K562 (cell line): ENCODE measurements at regions not wholly inside any gene's neighbourhood (a gene's known extent, or its start where the extent isn't known, plus 50 kb on each side); places are given as distances from the start of the nearest gene placed in this dataset.

Experiments used
- ATAC-seq: fragments of 200-7000 bp; cut with Tn5 transposase; 3 replicates; pipeline ENCODE4 v1.9.1; 2020; ENCODE audit warnings: moderate library complexity
- BruUV-seq: library from RNA; stranded (reverse); fragments of 400-500 nt; replicated peaks from 2 replicates; lab custom pipeline; 2021; lab: Mats Ljungman, UMichigan
- CTCF ChIA-PET: fragments of 300-600 bp; formaldehyde crosslinking; extraction: SDS; loops from one replicate; lab custom pipeline; 2021; ENCODE audit warnings: low intra/inter-chr PET ratio; lab: Yijun Ruan, JAX
- POLR2A ChIA-PET: fragments of 300-600, 350-650 bp; sonication (Branson Sonifier 250); formaldehyde crosslinking; extraction: SDS; loops from one replicate; lab custom pipeline; 2021; ENCODE audit warnings: antibody characterized with exemption, inconsistent platforms; lab: Yijun Ruan, JAX
- DNase-seq, 4 experiments: peaks; one replicate each; pipeline versions ENCODE4 v3.0.0 to v3.0.0-alpha.2; 2011 to 2018; ENCODE audit warnings: low spot score in 3 of 4, mixed read lengths in 3 of 4; ENCODE audit errors: extremely low read depth in 1 of 4
- FAIRE-seq: peaks from 2 replicates; lab custom pipeline; 2011; peaks lifted over from hg19 to GRCh38; lab: Jason Lieb, UNC
- H2AFZ ChIP-seq: 2 replicates; pipeline ENCODE4 v1.6.0; 2011; ENCODE audit warnings: low read depth, low read length, control low read depth, inconsistent platforms
- H3K27ac ChIP-seq: fragments of 200-600 bp; 3 replicates; pipeline ENCODE4 v1.8.0; 2011; ENCODE audit warnings: low read depth, mild to moderate bottlenecking, control low read depth, inconsistent platforms, low read length, moderate library complexity, mixed read lengths; ENCODE audit errors: extremely low read depth
- H3K27me3 ChIP-seq, 2 experiments: fragments of 300-600 bp in 1 of 2; 2 replicates in 1 of 2; 3 replicates in 1 of 2; pipeline versions ENCODE4 v1.6.0 to v1.8.0; 2011; ENCODE audit warnings: inconsistent platforms in 2 of 2, low read length in 2 of 2, mild to moderate bottlenecking in 1 of 2, mixed read lengths in 1 of 2, moderate library complexity in 1 of 2; ENCODE audit not compliant: control insufficient read depth in 2 of 2, insufficient read depth in 2 of 2
- H3K36me3 ChIP-seq: fragments of 300-600 bp; 3 replicates; pipeline ENCODE4 v1.8.0; 2011; ENCODE audit warnings: mild to moderate bottlenecking, low read length, inconsistent platforms; ENCODE audit not compliant: control insufficient read depth, insufficient read depth
- H3K4me1 ChIP-seq, 2 experiments: fragments of 200-600 bp in 1 of 2; replicated peaks in 1 of 2; 2 replicates in 1 of 2; 3 replicates in 1 of 2; pipeline versions ENCODE4 v1.5.1 to v1.8.0; 2011; ENCODE audit warnings: inconsistent platforms in 2 of 2, low read length in 2 of 2, mild to moderate bottlenecking in 1 of 2, mixed read lengths in 1 of 2, moderate library complexity in 1 of 2; ENCODE audit not compliant: control insufficient read depth in 2 of 2, insufficient read depth in 2 of 2
- H3K4me2 ChIP-seq: 2 replicates; pipeline ENCODE4 v1.6.1; 2011; ENCODE audit warnings: low read length, control low read depth, inconsistent platforms, mixed read lengths; ENCODE audit not compliant: insufficient read depth
- H3K4me3 ChIP-seq: fragments of 200-600 bp; sonication (generic), shearing (Covaris generic); 2 replicates; pipeline ENCODE4 v1.5.1; 2016; ENCODE audit warnings: control low read depth, inconsistent platforms
- H3K79me2 ChIP-seq: fragments of 200-600 bp; 3 replicates; pipeline ENCODE4 v1.8.0; 2011; ENCODE audit warnings: low read length, inconsistent platforms; ENCODE audit not compliant: control insufficient read depth, insufficient read depth
- H3K9ac ChIP-seq, 2 experiments: 2 replicates each; pipeline versions ENCODE4 v1.6.0 to v1.6.1; 2011; ENCODE audit warnings: low read depth in 2 of 2, low read length in 2 of 2, control low read depth in 1 of 2, inconsistent platforms in 1 of 2, mild to moderate bottlenecking in 1 of 2, mixed read lengths in 1 of 2; ENCODE audit not compliant: insufficient read depth in 1 of 2
- H3K9me1 ChIP-seq: one replicate; pipeline ENCODE4 v1.6.0; 2011; ENCODE audit warnings: inconsistent platforms, mild to moderate bottlenecking, low read length, moderate library complexity; ENCODE audit not compliant: control insufficient read depth, insufficient read depth
- H3K9me3 ChIP-seq: replicated peaks from 2 replicates; pipeline ENCODE4 v1.5.1; 2011; ENCODE audit warnings: low read depth, low read length, inconsistent platforms; ENCODE audit not compliant: control insufficient read depth, insufficient read depth
- H4K20me1 ChIP-seq: replicated peaks from 2 replicates; pipeline ENCODE4 v1.6.1; 2011; ENCODE audit warnings: low read length, inconsistent platforms, mixed read lengths; ENCODE audit not compliant: control insufficient read depth, insufficient read depth
- CLOCK ChIP-seq: fragments of 250-450 bp; sonication (Bioruptor Pico); IDR thresholded peaks from 2 replicates; pipeline ENCODE4 v1.4.0; 2020; ENCODE audit warnings: mild to moderate bottlenecking, moderate library complexity, borderline replicate concordance
- KAT7 ChIP-seq: sonication (generic); formaldehyde crosslinking; IDR thresholded peaks from 2 replicates; pipeline ENCODE4 v1.8.0; 2022; ENCODE audit warnings: missing genetic modification reagents, mild to moderate bottlenecking, borderline replicate concordance
- MYC ChIP-seq, 2 experiments: fragments of 250-450 bp in 1 of 2; sonication (Bioruptor Pico) in 1 of 2; IDR thresholded peaks; 2 replicates each; pipeline versions ENCODE4 v1.5.1 to v1.6.1; 2012 to 2021; ENCODE audit warnings: low read depth in 2 of 2, borderline replicate concordance in 1 of 2, improper control_type of control experiment in 1 of 2, low read length in 1 of 2, mild to moderate bottlenecking in 1 of 2, moderate library complexity in 1 of 2
- PCBP2 ChIP-seq: fragments of 200-400 bp; formaldehyde crosslinking; IDR thresholded peaks from 2 replicates; pipeline ENCODE4 v1.6.1; 2018; ENCODE audit warnings: low read length, low read depth, mild to moderate bottlenecking, moderate library complexity; ENCODE audit not compliant: poor library complexity, severe bottlenecking
- RBM39 ChIP-seq: fragments of 200-400 bp; formaldehyde crosslinking; optimal IDR thresholded peaks from 2 replicates; pipeline ENCODE3; 2018; ENCODE audit warnings: low read depth, low read length
- TAF15 ChIP-seq: fragments of 200-400 bp; formaldehyde crosslinking; IDR thresholded peaks from 2 replicates; pipeline ENCODE4 v1.6.1; 2017; ENCODE audit warnings: mild to moderate bottlenecking, low read depth, low read length, moderate library complexity
- TRIM28 ChIP-seq: fragments of 450-650 bp; IDR thresholded peaks from 2 replicates; pipeline ENCODE4 v1.6.1; 2017
- UBTF ChIP-seq, 2 experiments: IDR thresholded peaks; 2 replicates each; pipeline ENCODE4 v1.6.1; 2012; ENCODE audit warnings: improper control_type of control experiment in 2 of 2, low read depth in 2 of 2, low read length in 2 of 2, borderline replicate concordance in 1 of 2
- ZNF124 ChIP-seq: sonication (generic); formaldehyde crosslinking; IDR thresholded peaks from 2 replicates; pipeline ENCODE4 v1.8.1; 2022; ENCODE audit warnings: missing genetic modification reagents
- ZNF511 ChIP-seq: sonication (generic); formaldehyde crosslinking; IDR thresholded peaks from 2 replicates; pipeline ENCODE4 v1.8.0; 2022; ENCODE audit warnings: mild to moderate bottlenecking, missing genetic modification reagents
- WGBS: fragments of 100-300 bp; shearing (Covaris generic); methylation state at CpG from one replicate; pipeline ENCODE4 v1.1.6; 2016; ENCODE audit warnings: low coverage, mixed read lengths; ENCODE audit not compliant: insufficient coverage; ENCODE audit errors: missing lambda C conversion rate; 5-methylcytosine and 5-hydroxymethylcytosine counted together
- in situ Hi-C: fragments of 300-500 bp; cut with MboI; formaldehyde crosslinking; loops from 4 replicates; pipeline ENCODE4 v1.15.0; 2018; ENCODE audit warnings: inconsistent platforms, mixed read lengths
- intact Hi-C: fragments of 100-400 bp; cut with micrococcal nuclease; formaldehyde crosslinking; loops from 2 replicates; pipeline ENCODE4 v1.14.2; 2022
- TF ChIP-seq, protein P1 (sequence below): fragments of 200-800 bp; sonication (Bioruptor generic); IDR thresholded peaks from 2 replicates; pipeline ENCODE4 v1.6.1; 2017; ENCODE audit warnings: missing genetic modification characterization, missing compliant biosample characterization
- TF ChIP-seq, protein P2 (sequence below): fragments of 450-650 bp; formaldehyde crosslinking; IDR thresholded peaks from 2 replicates; pipeline ENCODE4 v1.4.0; 2022; ENCODE audit warnings: missing genetic modification characterization

GRCh38 chr1:189681252-189681919 lies 796.3 kb downstream of the BRINP3 start:
- Histone ChIP-seq H3K79me2 (no peaks in the 10 kb centered on the region), H3K4me3 (no peak overlapping the region), H3K9ac (no peak overlapping the region), H3K9me3 (no peaks in the 10 kb centered on the region), H2AFZ (no peak overlapping the region), H3K4me1 (no peaks in the 10 kb centered on the region), H3K27ac (no peak overlapping the region), H4K20me1 (no peaks in the 10 kb centered on the region), H3K27me3 (no peaks in the 10 kb centered on the region), H3K4me2 (no peak overlapping the region), H3K36me3 (no peaks in the 10 kb centered on the region), H3K9me1 (no peaks in the 10 kb centered on the region)
- no TSS peak for BruUV-seq
- ChIA-PET CTCF (no interaction called here), POLR2A (no interaction called here)
- ATAC-seq (no peak), DNase-seq (no peak), FAIRE-seq (no peak)
- in situ Hi-C loops (no loop called here), intact Hi-C loops (no loop called here)
- 7% methylated on average over 3 of the region's 3 CpGs for WGBS
- TF ChIP-seq KAT7 (CRISPR knock-in tag) (no peak), PCBP2 (no peak), ZNF124 (CRISPR knock-in tag) (no peak), UBTF (IDR thresholded peaks at IDR 0.05; ENCODE audit: borderline replicate concordance in 1 of 2, low read depth in 2 of 2, low read length in 2 of 2) (no peak), TAF15 (no peak), MYC (IDR thresholded peaks at IDR 0.05; ENCODE audit: low read depth, low read length) (no peak), MYC (CRISPR knock-in tag; IDR thresholded peaks at IDR 0.05; ENCODE audit: borderline replicate concordance, low read depth) (no peak), ZNF511 (no peak), TRIM28 (no peak), RBM39 (no peak), CLOCK (no peak)
- TF ChIP-seq, protein P1, sequence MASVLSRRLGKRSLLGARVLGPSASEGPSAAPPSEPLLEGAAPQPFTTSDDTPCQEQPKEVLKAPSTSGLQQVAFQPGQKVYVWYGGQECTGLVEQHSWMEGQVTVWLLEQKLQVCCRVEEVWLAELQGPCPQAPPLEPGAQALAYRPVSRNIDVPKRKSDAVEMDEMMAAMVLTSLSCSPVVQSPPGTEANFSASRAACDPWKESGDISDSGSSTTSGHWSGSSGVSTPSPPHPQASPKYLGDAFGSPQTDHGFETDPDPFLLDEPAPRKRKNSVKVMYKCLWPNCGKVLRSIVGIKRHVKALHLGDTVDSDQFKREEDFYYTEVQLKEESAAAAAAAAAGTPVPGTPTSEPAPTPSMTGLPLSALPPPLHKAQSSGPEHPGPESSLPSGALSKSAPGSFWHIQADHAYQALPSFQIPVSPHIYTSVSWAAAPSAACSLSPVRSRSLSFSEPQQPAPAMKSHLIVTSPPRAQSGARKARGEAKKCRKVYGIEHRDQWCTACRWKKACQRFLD = no peak
- TF ChIP-seq, protein P2, sequence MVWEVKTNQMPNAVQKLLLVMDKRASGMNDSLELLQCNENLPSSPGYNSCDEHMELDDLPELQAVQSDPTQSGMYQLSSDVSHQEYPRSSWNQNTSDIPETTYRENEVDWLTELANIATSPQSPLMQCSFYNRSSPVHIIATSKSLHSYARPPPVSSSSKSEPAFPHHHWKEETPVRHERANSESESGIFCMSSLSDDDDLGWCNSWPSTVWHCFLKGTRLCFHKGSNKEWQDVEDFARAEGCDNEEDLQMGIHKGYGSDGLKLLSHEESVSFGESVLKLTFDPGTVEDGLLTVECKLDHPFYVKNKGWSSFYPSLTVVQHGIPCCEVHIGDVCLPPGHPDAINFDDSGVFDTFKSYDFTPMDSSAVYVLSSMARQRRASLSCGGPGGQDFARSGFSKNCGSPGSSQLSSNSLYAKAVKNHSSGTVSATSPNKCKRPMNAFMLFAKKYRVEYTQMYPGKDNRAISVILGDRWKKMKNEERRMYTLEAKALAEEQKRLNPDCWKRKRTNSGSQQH (CRISPR knock-in tag) = no peak
